Gastroesophageal sphincter (tissue), 4 donors: ENCODE measurements at regions not wholly inside any gene's neighbourhood (a gene's known extent, or its start where the extent isn't known, plus 50 kb on each side); places are given as distances from the start of the nearest gene placed in this dataset.

ENCODE experiments used
- ATAC-seq: fragments of 150-250 bp; one replicate; pipeline ENCODE4 v1.9.1; 2016; ENCODE audit warnings: mild to moderate bottlenecking, moderate library complexity
- H3K27ac ChIP-seq, 4 donors: fragments of 200-600 bp; sonication (generic) in 3 of 4; 1 replicate in 3 of 4; 2 replicates in 1 of 4; pipeline ENCODE4 v1.5.1; 2016 to 2019
- H3K27me3 ChIP-seq: fragments of 200-600 bp; sonication (generic); one replicate; pipeline ENCODE4 v1.5.1; 2019
- H3K36me3 ChIP-seq, 2 donors: fragments of 200-600 bp; sonication (generic); one replicate each; pipeline ENCODE4 v1.5.1; 2019; ENCODE audit warnings: control low read depth in 1 of 2
- H3K4me1 ChIP-seq, 3 donors: fragments of 200-600 bp; sonication (generic); 1 replicate in 2 of 3; 2 replicates in 1 of 3; pipeline ENCODE4 v1.5.1; 2016 to 2019; ENCODE audit warnings: control low read depth in 2 of 3
- H3K4me3 ChIP-seq, 2 donors: fragments of 200-600 bp; sonication (generic); one replicate each; pipeline ENCODE4 v1.5.1; 2019; ENCODE audit warnings: mild to moderate bottlenecking in 1 of 2, moderate library complexity in 1 of 2
- H3K9me3 ChIP-seq, 3 donors: fragments of 200-600 bp; sonication (generic); one replicate each; pipeline ENCODE4 v1.5.1; 2017 to 2019; ENCODE audit warnings: control low read depth in 2 of 3
- EP300 ChIP-seq: sonication (generic); formaldehyde crosslinking; IDR thresholded peaks from one replicate; pipeline ENCODE4 v1.6.1; 2017; ENCODE audit warnings: antibody characterized with exemption, mild to moderate bottlenecking
- POLR2A ChIP-seq, 2 donors: fragments of 450-650 bp; IDR thresholded peaks; one replicate each; pipeline ENCODE4 v1.6.1; 2017; ENCODE audit warnings: antibody characterized with exemption in 2 of 2, mild to moderate bottlenecking in 2 of 2, moderate library complexity in 1 of 2
- POLR2AphosphoS5 ChIP-seq: sonication (generic); formaldehyde crosslinking; IDR thresholded peaks from one replicate; pipeline ENCODE4 v1.6.1; 2017; ENCODE audit warnings: antibody characterized with exemption
- WGBS, 2 donors: methylation state at CpG; one replicate each; pipeline ENCODE4 v1.1.5; 2018; ENCODE audit warnings: low coverage in 1 of 2; 5-methylcytosine and 5-hydroxymethylcytosine counted together
- TF ChIP-seq, protein P1 (sequence below), 4 experiments: fragments of 200-600 bp in 2 of 4; fragments of 450-650 bp in 2 of 4; sonication (generic) in 1 of 4; IDR thresholded peaks; one replicate each; pipeline ENCODE4 v1.5.1; 2017 to 2019; ENCODE audit warnings: antibody characterized with exemption in 4 of 4, mild to moderate bottlenecking in 2 of 4, moderate library complexity in 2 of 4

DNA sequence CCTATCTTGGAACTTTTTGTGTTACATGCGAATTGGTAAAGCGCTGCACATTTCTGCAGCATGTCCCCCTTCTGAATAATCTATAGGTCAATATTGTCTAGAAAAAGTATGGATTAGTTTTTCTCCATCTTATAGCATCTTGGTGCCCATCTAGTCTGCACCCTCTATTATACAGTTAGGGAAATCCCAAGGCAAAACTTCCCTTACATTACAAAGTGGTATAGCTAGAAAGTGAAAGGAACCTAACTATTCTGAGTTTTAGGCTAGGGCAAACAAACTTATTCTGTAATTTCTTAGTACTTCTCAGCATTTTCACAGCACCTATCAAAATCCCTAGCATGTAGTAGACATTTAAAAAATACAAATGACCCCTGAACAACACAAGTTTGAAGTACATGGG, 133.5 kb upstream of the CCDC28A start:
- 94 to 100% methylated on average over 2 of the region's 2 CpGs for WGBS, 2 donors
- ATAC-seq = no peak
- Histone ChIP-seq H3K27ac (no peak overlapping the region), H3K36me3 (no peaks in the 10 kb centered on the region), H3K27me3 (no peaks in the 10 kb centered on the region), H3K4me3 (no peak overlapping the region), H3K9me3 (no peaks in the 10 kb centered on the region), H3K4me1 (no peaks in the 10 kb centered on the region)
- TF ChIP-seq POLR2AphosphoS5 (no peak), EP300 (no peak), POLR2A (IDR thresholded peaks at IDR 0.05) (no peak)
- TF ChIP-seq, protein P1, sequence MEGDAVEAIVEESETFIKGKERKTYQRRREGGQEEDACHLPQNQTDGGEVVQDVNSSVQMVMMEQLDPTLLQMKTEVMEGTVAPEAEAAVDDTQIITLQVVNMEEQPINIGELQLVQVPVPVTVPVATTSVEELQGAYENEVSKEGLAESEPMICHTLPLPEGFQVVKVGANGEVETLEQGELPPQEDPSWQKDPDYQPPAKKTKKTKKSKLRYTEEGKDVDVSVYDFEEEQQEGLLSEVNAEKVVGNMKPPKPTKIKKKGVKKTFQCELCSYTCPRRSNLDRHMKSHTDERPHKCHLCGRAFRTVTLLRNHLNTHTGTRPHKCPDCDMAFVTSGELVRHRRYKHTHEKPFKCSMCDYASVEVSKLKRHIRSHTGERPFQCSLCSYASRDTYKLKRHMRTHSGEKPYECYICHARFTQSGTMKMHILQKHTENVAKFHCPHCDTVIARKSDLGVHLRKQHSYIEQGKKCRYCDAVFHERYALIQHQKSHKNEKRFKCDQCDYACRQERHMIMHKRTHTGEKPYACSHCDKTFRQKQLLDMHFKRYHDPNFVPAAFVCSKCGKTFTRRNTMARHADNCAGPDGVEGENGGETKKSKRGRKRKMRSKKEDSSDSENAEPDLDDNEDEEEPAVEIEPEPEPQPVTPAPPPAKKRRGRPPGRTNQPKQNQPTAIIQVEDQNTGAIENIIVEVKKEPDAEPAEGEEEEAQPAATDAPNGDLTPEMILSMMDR (IDR thresholded peaks at IDR 0.05) = no peak

GRCh38 chr6:138643210-138643609, 130.4 kb upstream of the CCDC28A start:
- no peaks in the 10 kb centered on the region for H3K27me3 ChIP-seq
- H3K27ac ChIP-seq = no peak overlapping the region
- H3K36me3 ChIP-seq = no peaks in the 10 kb centered on the region
- TF ChIP-seq EP300 (no peak), POLR2A (IDR thresholded peaks at IDR 0.05) (no peak)
- TF ChIP-seq, protein P1 (IDR thresholded peaks at IDR 0.05) = no peak
- ATAC-seq = no peak
- H3K4me1 ChIP-seq = no peaks in the 10 kb centered on the region
- WGBS, 2 donors = 75 to 94% methylated on average over 1 to 2 of the region's 2 CpGs
- H3K9me3 ChIP-seq = no peaks in the 10 kb centered on the region
- H3K4me3 ChIP-seq = no peak overlapping the region

- no peaks in the 10 kb centered on the region for H3K9me3 ChIP-seq
- no peak for ATAC-seq
- no peaks in the 10 kb centered on the region for H3K4me1 ChIP-seq
- no peak overlapping the region for H3K27ac ChIP-seq
- no peak for TF ChIP-seq POLR2AphosphoS5
- no peak for TF ChIP-seq EP300
- no peak for TF ChIP-seq POLR2A (IDR thresholded peaks at IDR 0.05)
- TF ChIP-seq, protein P1 (IDR thresholded peaks at IDR 0.05) = no peak
- 85 to 91% methylated on average over 1 to 3 of the region's 3 CpGs for WGBS, 2 donors
- no peak overlapping the region for H3K4me3 ChIP-seq
- H3K27me3 ChIP-seq = no peaks in the 10 kb centered on the region
- H3K36me3 ChIP-seq = no peaks in the 10 kb centered on the region
These were observed 127.5 kb upstream of the CCDC28A start for GRCh38 chr6:138645976-138646640.

DNA sequence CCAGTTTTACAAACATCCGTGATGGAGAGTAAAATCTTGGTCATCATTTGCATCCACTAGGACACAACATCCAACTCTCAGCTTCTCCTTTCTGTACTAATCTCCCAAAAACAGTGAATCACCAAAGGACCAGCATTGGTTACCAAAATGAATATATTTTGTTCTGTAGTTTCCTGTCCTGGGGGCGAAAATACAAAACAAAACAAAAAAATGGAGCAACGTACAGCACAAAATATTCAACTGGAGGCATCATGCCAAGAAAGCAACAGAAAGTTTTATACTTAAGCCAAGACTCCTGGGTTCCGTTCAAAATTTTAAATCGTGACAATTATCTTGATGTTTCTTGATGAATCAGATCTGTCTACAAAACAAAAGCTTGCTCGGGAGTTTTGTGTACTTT, 126.6 kb upstream of the CCDC28A start:
- Histone ChIP-seq H3K4me1 (no peaks in the 10 kb centered on the region), H3K27me3 (no peaks in the 10 kb centered on the region), H3K36me3 (no peaks in the 10 kb centered on the region), H3K27ac (no peak overlapping the region), H3K9me3 (no peaks in the 10 kb centered on the region), H3K4me3 (no peak overlapping the region)
- no peak for ATAC-seq
- WGBS, 2 donors = 21% methylated on average over 6 of the region's 6 CpGs
- TF ChIP-seq, protein P1 (IDR thresholded peaks at IDR 0.05) = no peak
- TF ChIP-seq EP300 (no peak), POLR2AphosphoS5 (no peak), POLR2A (IDR thresholded peaks at IDR 0.05) (no peak)

- no peaks in the 10 kb centered on the region for H3K36me3 ChIP-seq
- H3K9me3 ChIP-seq = no peaks in the 10 kb centered on the region
- H3K27ac ChIP-seq = no peak overlapping the region
- no peak overlapping the region for H3K4me3 ChIP-seq
- no peak for TF ChIP-seq POLR2AphosphoS5
- TF ChIP-seq, protein P1 (IDR thresholded peaks at IDR 0.05) = no peak
- TF ChIP-seq POLR2A (IDR thresholded peaks at IDR 0.05) = no peak
- no peak for TF ChIP-seq EP300
- H3K4me1 ChIP-seq = no peaks in the 10 kb centered on the region
- WGBS, 2 donors = 94 to 97% methylated on average over 4 of the region's 4 CpGs
- ATAC-seq = no peak
- H3K27me3 ChIP-seq = no peaks in the 10 kb centered on the region
These were observed 125.4 kb upstream of the CCDC28A start for GRCh38 chr6:138648127-138648526.
